HG03039 (cell line): ENCODE measurements at regions not wholly inside any gene's neighbourhood (a gene's known extent, or its start where the extent isn't known, plus 50 kb on each side); places are given as distances from the start of the nearest gene placed in this dataset.
"Not testable (repeated sequence)": the region's sequence is repeated elsewhere in the genome, so short reads cannot be mapped to it uniquely, and the experiment has no call there.

Experiments
- ATAC-seq: cut with Tn5 transposase; IDR thresholded peaks from one replicate; pipeline ENCODE4 v1.9.1; 2021; ENCODE audit warnings: mild to moderate bottlenecking, moderate library complexity; ENCODE audit not compliant: unreplicated experiment

GRCh38 chr16:22705799-22706198 is 108.2 kb upstream of the HS3ST2 start:
- ATAC-seq = no peak

- no peak for ATAC-seq
Measured at GRCh38 chr16:22710326-22710725, 103.6 kb upstream of the HS3ST2 start.

- no peak for ATAC-seq
Measured at GRCh38 chr16:22711847-22712246, 102.1 kb upstream of the HS3ST2 start.

DNA sequence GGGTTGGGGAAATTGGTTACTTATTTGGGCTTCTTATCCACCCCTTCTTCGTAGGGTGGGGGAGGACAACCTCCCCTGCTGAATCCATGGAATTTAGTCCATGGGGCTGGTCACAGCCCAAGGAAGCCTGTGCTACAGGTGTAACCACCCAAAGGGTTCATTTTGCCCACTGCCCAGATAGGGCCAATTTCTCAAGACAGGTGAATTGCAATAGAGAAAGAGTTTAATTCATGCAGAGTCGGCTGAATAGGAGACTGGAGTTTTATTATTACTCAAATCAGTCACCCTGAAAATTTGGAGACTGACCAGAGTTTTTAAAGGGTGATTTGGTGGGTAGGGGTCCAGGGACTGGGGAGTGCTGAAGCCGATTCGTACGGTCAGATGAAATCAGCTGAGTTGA is 101.5 kb upstream of the HS3ST2 start:
- ATAC-seq = no peak

DNA sequence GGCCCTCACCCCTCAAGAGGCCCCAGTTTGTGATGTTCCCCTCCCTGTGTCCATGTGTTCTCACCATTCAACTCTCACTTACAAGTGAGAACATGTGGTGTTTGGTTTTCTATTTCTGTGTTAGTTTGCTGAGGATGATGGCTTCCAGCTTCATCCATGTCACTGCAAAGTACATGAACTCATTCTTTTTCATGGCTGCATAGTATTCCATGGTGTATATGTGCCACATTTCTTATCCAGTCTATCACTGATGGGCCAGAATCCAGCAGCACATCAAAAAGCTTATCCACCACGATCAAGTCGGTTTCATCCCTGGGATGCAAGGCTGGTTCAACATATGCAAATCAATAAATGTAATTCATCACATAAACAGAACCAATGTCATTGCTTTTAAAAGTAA is 95.4 kb upstream of the HS3ST2 start:
- not testable (repeated sequence) for ATAC-seq

DNA sequence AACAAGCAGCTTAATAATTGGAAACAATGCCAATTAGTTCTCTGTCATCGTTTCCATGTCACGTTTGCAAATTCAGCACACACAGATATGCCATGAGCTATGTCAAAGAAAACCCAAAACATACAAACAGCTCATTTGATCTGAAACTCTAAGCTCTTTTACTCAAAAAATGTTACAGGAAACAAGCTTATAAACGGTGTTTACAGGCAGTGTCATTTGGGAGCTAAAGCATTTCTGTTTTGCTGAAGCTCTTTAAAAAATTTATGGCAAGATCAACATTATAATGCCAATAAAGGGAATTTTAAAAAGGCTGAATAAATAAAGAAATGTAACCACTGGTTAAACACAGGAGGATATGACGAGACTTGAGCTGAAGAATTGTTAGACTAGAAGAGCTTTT is 94.0 kb upstream of the HS3ST2 start:
- no peak for ATAC-seq

GRCh38 chr16:22721511-22722100 is 92.4 kb upstream of the HS3ST2 start:
- no peak for ATAC-seq

DNA sequence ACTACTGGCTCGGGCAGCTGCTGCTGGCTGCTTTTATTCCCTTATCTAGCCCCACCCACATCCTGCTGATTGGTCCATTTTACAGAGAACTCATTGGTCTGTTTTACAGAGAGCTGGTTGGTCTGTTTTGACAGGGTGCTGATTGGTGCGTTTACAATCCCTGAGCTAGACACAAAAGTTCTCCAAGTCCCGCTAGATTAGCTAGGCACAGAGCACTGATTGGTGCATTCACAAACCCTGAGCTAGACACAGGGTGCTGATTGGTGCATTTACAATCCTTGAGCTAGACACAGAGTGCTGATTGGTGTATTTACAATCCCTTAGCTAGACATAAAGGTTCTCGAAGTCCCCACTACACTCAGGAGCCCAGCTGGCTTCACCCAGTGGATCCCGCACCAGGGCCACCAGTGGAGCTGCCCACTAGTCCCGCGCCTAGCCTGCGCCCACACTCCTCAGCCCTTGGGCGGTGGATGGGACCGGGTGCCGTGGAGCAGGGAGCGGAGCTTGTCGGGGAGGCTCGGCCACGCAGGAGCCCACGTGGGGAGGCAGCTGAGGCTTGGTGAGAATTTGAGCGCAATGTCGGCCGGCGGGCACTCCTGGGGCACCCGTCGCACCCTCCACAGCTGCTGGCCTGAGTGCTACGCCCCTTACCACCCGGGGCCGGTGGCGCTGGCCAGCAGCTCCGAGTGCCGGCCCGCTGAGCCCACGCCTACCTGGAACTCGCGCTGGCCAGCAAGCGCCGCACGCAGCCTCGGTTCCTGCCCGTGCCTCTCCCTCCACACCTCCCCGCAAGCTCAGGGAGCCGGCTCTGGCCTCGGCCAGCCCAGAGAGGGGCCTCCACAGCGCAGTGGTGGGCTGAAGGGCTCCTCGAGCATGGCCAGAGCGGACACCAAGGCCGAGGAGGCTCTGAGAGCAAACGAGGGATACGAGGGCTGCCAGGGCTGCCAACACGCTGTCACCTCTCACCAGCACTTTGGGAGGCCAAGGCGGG is 91.1 kb upstream of the HS3ST2 start:
- not testable (repeated sequence) for ATAC-seq

GRCh38 chr16:22726868-22727267 is 87.1 kb upstream of the HS3ST2 start:
- no peak for ATAC-seq

DNA sequence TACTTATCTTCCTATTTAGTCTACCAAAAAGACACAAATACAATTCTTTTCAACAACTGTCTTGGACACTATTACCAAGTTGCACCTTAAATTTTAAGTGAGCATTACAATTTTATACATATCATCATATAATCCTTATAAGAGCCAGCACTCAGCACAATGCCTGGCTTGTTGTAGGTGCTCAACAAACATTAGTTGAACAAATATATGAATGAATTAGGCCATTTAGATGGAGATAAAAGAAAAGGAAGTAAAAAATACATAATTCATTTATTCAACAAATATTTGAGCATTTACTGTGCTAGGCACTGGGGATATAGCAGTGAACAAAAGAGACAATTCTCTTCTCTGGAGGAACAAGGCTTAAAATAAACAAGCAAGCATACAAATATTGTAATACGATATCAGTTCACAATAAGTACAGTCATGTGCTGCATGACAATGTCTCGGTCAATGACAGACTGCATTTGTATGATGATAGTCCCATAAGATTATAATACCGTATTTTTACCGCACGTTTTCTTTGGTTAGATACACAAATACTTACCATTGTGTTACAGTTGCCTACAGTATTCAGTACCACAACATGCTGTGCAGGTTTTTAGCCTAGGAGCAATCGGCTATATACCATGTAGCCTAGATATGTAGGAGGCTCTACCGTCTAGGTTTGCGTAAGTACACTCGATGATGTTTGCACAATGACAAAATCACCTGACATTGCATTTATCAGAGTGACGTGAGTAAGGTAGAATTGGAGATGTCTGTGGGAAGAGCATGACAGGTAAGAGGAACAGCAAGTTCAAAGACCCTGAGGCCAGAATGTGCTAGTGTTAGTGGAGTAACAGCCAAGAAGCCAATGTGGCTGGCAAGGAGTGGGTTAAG is 86.4 kb upstream of the HS3ST2 start:
- ATAC-seq = no peak

GRCh38 chr16:22728167-22728836 is 85.7 kb upstream of the HS3ST2 start:
- ATAC-seq = no peak

DNA sequence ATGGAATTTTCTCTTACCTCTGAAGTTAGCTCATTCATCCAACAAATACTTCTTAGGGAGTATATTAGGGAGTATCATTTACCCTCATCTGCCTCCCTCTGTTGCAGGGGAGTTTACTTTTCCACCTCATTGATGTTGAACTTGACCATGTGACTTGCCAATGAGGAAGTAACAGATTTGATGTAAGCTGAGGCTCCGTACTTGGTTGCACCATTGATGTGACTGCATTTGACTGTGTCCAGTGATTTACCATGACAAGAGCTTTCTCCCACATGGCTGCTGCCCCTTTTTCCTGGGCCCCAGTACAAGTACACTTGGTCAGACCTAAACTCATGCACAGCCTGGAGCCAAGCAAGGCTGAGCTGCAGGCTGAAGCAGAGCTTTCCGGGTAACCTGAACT is 81.6 kb upstream of the HS3ST2 start:
- ATAC-seq = no peak

DNA sequence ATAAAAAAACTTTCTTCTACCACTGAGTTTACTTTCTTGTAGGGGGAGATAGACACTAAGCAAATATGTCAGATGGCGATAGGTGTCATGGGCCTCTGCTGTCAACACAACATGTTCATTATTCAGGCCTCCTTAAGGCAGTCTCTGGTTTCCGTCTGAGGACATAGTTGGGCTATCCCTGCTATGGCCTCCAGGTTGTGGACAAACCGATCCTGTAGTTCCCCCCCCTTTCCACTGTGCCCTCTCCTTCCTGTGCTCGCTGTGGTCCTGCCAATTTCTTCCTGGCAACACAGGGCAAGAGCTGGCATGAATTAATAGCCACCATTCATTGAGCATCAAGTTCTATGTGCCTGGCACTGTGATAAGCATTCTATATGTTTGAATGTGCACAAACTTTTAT is 81.0 kb upstream of the HS3ST2 start:
- ATAC-seq = no peak

DNA sequence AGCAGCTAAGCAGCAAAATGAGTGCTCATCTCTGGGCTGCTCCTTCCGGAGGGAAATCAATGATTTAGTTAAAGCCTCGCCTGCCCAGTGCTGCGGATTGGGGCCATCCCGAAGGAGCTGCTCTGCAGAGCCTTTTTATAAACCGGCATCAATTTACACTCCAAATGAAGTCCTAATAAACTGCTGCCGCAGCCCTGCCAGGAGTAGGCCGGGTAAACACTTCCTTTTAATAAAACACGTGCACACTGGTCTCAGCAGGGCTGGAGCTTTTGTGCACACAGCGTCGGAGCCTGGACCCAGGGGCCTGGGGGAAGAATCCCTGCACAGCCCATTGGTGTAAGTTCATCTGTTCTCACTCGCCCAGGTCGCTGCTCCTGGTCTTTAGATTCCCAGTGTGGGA is 79.6 kb upstream of the HS3ST2 start:
- ATAC-seq = no peak

GRCh38 chr16:22736791-22737190 is 77.2 kb upstream of the HS3ST2 start:
- no peak for ATAC-seq

GRCh38 chr16:22739077-22739476 is 74.9 kb upstream of the HS3ST2 start:
- ATAC-seq = no peak

DNA sequence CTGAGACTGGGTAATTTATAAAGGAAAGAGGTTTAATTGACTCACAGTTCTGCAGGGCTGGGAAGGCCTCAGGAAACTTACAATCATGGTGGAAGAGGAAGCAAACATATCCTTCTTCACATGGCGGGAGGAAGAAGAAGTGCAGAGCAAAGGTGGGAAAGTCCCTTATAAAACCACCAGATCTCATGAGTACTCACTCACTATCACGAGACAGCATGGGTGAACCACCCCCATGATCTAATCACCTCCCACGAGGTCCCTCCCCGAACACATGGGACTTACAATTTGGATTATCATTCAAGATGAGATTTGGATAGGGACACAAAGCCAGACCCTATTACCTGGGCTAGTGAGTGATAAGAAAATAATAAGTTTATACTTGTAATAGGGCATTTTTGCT is 70.6 kb upstream of the HS3ST2 start:
- ATAC-seq = no peak

DNA sequence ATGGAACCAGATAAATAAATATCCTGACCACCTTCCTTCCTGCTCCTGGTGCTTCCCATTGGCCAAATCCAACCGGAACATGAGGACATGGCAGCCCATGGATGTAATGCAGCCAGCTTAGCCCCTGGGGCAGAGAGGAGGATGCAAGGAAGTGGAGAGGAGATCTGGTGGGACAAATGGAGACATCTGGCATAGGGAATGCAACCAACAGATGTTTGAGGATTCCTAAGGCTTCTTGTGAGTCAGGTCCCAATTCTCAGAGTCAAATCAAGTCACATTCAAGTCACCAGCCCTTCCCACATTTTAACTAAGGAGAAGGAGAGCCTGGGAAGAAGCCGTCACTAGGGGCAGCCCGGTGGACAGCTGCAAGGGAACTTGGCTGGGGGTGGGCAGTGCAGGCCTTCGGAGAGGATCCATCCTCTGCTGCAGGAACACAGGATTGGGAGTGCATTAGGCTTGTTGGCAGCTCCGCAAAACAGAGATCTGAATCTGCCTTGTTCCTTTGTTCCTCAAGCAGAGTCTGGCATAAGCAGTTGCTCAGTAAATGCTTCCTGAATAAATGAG is 62.8 kb upstream of the HS3ST2 start:
- ATAC-seq = no peak

DNA sequence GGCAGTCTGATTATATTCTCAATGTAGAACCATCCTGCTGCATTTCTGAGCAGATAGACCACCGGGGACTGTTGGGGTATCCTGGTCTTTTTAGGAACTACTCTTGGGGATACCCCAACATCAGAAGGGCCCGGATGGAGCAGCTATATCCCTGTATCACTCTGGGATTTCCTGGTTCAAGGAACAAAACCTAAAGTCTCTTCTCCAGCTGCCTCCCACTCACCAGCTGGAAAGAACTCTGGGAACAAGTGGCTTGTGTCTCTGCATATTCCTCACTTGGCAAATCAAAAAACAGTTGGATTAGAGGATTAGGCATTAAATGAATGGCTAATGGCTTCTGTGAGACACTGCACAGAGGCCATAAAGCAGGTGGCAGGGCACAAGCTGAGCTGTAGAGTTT is 62.3 kb upstream of the HS3ST2 start:
- no peak for ATAC-seq

GRCh38 chr16:22753451-22753850 is 60.5 kb upstream of the HS3ST2 start:
- no peak for ATAC-seq

DNA sequence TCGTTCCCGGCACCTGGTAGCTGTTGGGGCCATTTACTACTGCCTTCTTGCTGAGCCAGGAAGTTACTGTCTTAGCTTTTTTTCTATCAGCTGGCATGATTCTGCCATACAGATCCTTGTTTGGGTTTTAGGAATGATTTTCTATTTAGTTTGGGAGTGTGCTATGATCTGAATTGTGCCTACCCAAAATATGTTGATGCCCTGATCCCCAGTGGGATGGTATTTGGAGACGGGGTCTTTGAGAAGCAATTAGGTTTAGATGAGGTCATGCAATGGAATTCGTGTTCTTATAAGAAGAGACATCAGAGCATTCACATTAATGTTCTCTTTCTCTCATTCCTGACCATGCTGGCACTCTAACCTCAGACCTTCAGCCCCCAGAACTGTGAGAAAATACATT is 59.4 kb upstream of the HS3ST2 start:
- ATAC-seq = no peak
